Mesothelial cell of epicardium (in vitro differentiated cells): ENCODE measurements at regions not wholly inside any gene's neighbourhood (a gene's known extent, or its start where the extent isn't known, plus 50 kb on each side); places are given as distances from the start of the nearest gene placed in this dataset.

Source experiments
- DNase-seq, 2 experiments: peaks; one replicate each; pipeline ENCODE4 v3.0.0; 2021; ENCODE audit warnings: low spot score in 2 of 2; ENCODE audit not compliant: unreplicated experiment in 2 of 2
- H3K27ac Mint-ChIP-seq: 2 replicates; pipeline ENCODE4 v1.8.0; 2021; ENCODE audit warnings: mixed read lengths
- H3K27me3 Mint-ChIP-seq: 2 replicates; pipeline ENCODE4 v1.8.0; 2021; ENCODE audit warnings: low read depth, mixed read lengths
- H3K36me3 Mint-ChIP-seq: 2 replicates; pipeline ENCODE4 v1.8.0; 2021; ENCODE audit warnings: mixed read lengths
- H3K4me1 Mint-ChIP-seq: 2 replicates; pipeline ENCODE4 v1.8.0; 2021; ENCODE audit warnings: mixed read lengths
- H3K4me3 Mint-ChIP-seq: 2 replicates; pipeline ENCODE4 v1.8.0; 2021; ENCODE audit warnings: mild to moderate bottlenecking, moderate library complexity, mixed read lengths
- H3K9me3 Mint-ChIP-seq: 2 replicates; pipeline ENCODE4 v1.8.0; 2021; ENCODE audit warnings: mixed read lengths
- TF ChIP-seq, protein P1 (sequence below): fragments of 200-600 bp; sonication (generic); IDR thresholded peaks from one replicate; pipeline ENCODE4 v1.5.0; 2021; ENCODE audit warnings: antibody characterized with exemption; ENCODE audit not compliant: unreplicated experiment

DNA sequence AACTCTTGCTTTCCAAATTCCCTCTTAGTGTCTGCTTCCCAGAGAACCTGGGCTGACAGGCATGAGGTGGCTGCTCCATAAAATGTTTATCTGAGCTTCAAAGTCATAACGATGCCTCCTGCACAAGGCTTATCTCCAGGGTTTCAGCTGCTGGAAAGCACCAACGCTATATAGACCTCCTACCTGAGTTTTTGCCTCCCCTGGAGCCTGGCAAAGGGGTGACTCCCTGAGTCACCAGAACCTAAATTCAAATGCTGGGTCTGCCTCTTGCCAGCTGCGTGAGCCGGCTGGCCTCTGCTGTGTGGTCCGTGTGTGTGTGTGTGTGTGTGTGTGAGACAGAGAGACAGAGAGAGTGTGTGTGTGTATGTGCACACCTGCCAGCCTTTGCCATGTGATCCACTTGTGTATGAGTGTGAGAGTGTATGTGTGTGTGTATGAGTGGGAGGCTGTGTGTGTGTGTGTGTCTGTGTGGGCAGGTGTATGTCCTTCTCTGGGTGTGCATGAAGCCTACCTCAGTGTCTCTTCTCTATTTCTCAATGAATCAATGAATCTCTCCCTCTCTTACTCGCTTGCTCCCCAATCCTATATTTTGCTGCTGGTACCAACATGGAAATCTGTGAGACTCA lies 714.9 kb downstream of the MATN1 start:
- no peak for DNase-seq
- H3K4me3 Mint-ChIP-seq: no peak overlapping the region
- H3K36me3 Mint-ChIP-seq: no peaks in the 10 kb centered on the region
- H3K4me1 Mint-ChIP-seq: no peaks in the 10 kb centered on the region
- no peaks in the 10 kb centered on the region for H3K9me3 Mint-ChIP-seq
- H3K27ac Mint-ChIP-seq: no peak overlapping the region
- H3K27me3 Mint-ChIP-seq: peaks cover 7% of the 10 kb centered on the region
- TF ChIP-seq, protein P1, sequence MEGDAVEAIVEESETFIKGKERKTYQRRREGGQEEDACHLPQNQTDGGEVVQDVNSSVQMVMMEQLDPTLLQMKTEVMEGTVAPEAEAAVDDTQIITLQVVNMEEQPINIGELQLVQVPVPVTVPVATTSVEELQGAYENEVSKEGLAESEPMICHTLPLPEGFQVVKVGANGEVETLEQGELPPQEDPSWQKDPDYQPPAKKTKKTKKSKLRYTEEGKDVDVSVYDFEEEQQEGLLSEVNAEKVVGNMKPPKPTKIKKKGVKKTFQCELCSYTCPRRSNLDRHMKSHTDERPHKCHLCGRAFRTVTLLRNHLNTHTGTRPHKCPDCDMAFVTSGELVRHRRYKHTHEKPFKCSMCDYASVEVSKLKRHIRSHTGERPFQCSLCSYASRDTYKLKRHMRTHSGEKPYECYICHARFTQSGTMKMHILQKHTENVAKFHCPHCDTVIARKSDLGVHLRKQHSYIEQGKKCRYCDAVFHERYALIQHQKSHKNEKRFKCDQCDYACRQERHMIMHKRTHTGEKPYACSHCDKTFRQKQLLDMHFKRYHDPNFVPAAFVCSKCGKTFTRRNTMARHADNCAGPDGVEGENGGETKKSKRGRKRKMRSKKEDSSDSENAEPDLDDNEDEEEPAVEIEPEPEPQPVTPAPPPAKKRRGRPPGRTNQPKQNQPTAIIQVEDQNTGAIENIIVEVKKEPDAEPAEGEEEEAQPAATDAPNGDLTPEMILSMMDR: no peak

DNA sequence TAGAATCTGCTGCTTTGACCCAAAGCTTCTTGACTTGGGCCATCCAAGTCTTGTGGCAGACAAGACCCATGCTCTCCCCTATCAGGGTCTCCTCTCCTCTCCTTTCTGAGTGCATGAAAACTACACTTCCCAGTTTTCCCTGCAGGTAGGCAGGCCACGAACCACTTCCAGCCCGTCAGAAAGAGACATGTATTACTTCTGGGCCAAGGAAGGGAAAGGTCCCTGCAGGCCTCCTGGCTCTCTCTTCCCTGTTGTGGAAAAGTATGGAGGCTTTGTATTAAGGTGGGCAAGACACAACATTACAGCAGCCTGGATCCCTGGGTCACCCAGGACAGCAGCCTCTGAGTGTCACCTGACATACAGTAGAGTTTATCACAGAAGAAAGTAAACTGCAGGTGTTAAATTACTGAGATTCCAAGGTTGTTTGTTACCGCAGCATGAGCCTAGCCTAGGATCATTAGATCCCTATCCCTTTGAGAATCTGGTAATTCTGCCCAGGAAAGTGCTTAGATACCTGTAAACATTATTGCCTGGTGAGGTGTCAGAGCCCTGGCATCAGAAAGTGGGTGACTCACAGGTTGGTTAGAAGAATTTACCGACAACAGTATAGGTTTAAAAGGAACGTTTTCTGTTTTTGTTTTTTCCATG lies 717.3 kb downstream of the MATN1 start:
- H3K36me3 Mint-ChIP-seq: no peaks in the 10 kb centered on the region
- H3K4me3 Mint-ChIP-seq: no peak overlapping the region
- H3K27ac Mint-ChIP-seq: no peak overlapping the region
- peaks cover 10% of the 10 kb centered on the region for H3K27me3 Mint-ChIP-seq
- no peak for DNase-seq
- TF ChIP-seq, protein P1: no peak
- no peaks in the 10 kb centered on the region for H3K9me3 Mint-ChIP-seq
- H3K4me1 Mint-ChIP-seq: no peaks in the 10 kb centered on the region

DNA sequence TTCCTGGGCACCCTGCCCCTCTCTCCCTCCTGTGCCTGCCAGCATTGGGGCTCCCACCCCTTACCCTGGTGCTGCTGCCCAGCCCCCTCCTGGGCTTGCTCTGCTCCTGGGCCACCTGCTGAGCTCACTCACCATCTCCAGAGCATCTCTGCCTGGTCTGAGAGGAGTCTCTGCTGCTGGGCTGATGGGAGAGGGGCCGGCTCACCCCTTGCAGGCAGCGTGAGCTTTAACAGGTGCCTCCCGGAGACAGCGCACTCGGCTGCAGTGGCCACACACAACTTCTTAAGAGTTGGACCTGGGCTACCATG lies 721.7 kb downstream of the MATN1 start:
- H3K4me3 Mint-ChIP-seq: no peak overlapping the region
- no peak for DNase-seq
- TF ChIP-seq, protein P1: no peak
- H3K27ac Mint-ChIP-seq: no peak overlapping the region
- no peaks in the 10 kb centered on the region for H3K4me1 Mint-ChIP-seq
- peaks cover 7% of the 10 kb centered on the region for H3K27me3 Mint-ChIP-seq
- H3K36me3 Mint-ChIP-seq: no peaks in the 10 kb centered on the region
- no peaks in the 10 kb centered on the region for H3K9me3 Mint-ChIP-seq

DNA sequence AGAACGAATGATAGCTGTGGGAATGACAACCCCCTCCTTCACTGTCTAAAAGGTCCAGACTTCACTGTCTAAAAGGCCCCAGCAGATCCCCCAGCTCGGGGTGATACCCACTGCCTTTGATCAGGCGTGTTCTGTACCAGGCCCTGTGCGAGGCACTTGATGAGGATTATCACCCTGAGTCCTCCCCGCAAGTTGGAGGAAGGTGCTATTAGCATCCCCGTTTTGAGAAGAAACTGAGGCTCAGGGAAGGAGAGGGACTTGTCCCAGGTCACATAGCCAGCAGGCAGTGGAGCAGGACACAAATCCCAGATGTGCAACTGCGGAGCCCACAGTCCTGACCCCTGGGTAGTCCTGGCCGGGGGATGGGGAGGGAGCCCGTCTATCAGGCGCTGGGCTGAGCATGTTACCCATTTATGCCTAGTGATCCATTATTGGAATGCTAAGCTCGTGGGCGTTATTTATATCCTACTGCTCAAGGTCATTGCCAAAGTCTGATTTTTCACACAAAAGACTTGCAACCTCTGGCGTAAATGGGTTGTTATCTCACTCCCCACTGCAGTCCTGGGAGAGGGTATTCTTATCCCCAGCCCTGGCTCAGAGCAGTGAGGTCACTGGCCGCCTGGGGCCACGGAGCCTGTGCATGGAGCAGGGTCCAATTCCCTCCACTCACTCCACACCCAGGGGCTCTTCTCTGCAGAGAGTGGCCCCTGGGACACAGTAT lies 722.2 kb downstream of the MATN1 start:
- Mint-ChIP-seq H3K36me3 (no peaks in the 10 kb centered on the region), H3K9me3 (peaks cover 3% of the 10 kb centered on the region), H3K4me1 (no peaks in the 10 kb centered on the region), H3K27ac (no peak overlapping the region), H3K4me3 (no peak overlapping the region), H3K27me3 (peaks cover 7% of the 10 kb centered on the region)
- no peak for DNase-seq
- TF ChIP-seq, protein P1: no peak

DNA sequence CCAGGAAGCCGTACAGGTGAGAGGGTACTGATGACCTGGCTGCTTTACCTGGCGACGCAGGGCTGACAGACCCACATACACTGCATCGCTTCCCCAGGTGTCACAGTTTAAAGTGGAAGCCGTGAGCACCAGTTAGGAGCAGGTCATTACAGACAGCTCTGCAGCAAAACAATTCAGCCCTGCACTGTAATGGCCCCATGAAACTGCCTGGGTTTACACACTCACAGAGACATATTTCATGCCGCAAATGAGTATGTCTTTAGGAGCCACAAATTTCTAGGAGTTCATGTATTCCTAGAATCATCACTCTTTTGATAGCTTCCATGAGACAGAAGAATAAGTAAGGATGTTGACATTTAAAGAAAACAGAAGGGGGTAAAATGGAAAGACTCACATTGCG lies 723.1 kb downstream of the MATN1 start:
- H3K4me1 Mint-ChIP-seq: no peaks in the 10 kb centered on the region
- TF ChIP-seq, protein P1: no peak
- peaks cover 4% of the 10 kb centered on the region for H3K27me3 Mint-ChIP-seq
- H3K27ac Mint-ChIP-seq: no peak overlapping the region
- no peaks in the 10 kb centered on the region for H3K36me3 Mint-ChIP-seq
- peaks cover 10% of the 10 kb centered on the region for H3K9me3 Mint-ChIP-seq
- H3K4me3 Mint-ChIP-seq: no peak overlapping the region
- DNase-seq: no peak
